ENCODE measurements at regions not wholly inside any gene's neighbourhood (a gene's known extent, or its start where the extent isn't known, plus 50 kb on each side); places are given as distances from the start of the nearest gene placed in this dataset.
A peak's percentile ranks its signal among the peaks of the same experiment; 100 is the strongest.

DNA sequence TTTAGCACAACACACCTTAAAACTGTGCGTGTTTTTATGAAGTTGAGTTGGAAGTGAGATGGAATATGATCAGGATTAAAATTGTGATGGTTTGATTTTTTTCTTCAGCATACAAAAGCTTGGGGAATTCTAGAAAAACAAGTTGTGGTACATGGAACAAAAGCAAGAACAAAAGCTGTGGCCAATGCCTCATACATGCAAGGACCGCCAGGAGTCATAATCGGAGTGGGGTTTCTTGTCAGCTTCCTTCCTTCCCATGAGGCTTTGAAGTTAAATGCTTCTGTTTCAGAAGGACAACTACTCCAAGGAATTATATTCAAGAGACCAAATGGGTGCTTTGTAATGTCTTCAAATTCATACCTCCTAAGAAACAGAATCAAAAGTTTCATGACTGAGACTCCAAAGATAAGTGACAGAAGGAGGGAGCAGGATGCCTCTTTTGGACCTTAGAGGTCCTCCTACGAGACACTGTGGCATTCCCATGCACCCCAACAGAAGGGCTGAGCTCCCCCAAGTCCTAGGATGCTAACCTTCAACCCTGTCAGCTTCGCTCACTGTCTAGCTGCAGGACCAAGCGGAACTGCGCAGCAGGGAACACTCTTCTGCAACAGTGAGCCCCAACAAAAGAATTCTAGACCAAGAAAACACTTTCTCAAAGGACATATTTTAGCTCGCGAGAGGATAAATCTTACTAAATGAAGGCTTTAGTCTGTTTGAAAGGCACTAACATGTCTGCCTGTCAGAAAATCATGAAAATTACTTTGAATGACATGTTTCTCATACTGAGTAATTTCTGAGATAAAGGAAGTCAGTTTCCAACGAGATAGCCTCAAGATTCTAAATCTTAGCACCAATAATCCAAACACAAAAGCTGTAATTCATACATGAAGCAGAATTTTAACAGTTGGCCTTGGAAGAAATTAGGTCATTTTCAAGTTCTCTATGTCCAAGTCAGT is 108.5 kb upstream of the NHSL1 start:
- DNase-seq (ENCODE audit: low spot score): no peak
- TF ChIP-seq, protein P1, sequence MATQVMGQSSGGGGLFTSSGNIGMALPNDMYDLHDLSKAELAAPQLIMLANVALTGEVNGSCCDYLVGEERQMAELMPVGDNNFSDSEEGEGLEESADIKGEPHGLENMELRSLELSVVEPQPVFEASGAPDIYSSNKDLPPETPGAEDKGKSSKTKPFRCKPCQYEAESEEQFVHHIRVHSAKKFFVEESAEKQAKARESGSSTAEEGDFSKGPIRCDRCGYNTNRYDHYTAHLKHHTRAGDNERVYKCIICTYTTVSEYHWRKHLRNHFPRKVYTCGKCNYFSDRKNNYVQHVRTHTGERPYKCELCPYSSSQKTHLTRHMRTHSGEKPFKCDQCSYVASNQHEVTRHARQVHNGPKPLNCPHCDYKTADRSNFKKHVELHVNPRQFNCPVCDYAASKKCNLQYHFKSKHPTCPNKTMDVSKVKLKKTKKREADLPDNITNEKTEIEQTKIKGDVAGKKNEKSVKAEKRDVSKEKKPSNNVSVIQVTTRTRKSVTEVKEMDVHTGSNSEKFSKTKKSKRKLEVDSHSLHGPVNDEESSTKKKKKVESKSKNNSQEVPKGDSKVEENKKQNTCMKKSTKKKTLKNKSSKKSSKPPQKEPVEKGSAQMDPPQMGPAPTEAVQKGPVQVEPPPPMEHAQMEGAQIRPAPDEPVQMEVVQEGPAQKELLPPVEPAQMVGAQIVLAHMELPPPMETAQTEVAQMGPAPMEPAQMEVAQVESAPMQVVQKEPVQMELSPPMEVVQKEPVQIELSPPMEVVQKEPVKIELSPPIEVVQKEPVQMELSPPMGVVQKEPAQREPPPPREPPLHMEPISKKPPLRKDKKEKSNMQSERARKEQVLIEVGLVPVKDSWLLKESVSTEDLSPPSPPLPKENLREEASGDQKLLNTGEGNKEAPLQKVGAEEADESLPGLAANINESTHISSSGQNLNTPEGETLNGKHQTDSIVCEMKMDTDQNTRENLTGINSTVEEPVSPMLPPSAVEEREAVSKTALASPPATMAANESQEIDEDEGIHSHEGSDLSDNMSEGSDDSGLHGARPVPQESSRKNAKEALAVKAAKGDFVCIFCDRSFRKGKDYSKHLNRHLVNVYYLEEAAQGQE (IDR thresholded peaks at IDR 0.05; ENCODE audit: unreplicated experiment): no peak
- TF ChIP-seq STAT1 (IDR thresholded peaks at IDR 0.05; ENCODE audit: unreplicated experiment): no peak
- TF ChIP-seq, protein P2, sequence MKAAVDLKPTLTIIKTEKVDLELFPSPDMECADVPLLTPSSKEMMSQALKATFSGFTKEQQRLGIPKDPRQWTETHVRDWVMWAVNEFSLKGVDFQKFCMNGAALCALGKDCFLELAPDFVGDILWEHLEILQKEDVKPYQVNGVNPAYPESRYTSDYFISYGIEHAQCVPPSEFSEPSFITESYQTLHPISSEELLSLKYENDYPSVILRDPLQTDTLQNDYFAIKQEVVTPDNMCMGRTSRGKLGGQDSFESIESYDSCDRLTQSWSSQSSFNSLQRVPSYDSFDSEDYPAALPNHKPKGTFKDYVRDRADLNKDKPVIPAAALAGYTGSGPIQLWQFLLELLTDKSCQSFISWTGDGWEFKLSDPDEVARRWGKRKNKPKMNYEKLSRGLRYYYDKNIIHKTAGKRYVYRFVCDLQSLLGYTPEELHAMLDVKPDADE (IDR thresholded peaks at IDR 0.05): no peak
- Mint-ChIP-seq H3K27ac (peak overlapping the region; percentile 38; the same call in 1 of the 2 replicates), H3K36me3 (ENCODE audit: low read depth) (no peaks in the 10 kb centered on the region), H3K4me3 (no peak overlapping the region), H3K4me1 (peaks cover 17% of the 10 kb centered on the region), H3K27me3 (ENCODE audit: insufficient read depth, low read depth, poor library complexity) (peaks cover 10% of the 10 kb centered on the region), H3K9me3 (no peaks in the 10 kb centered on the region)
- Histone ChIP-seq H3K79me2 (replicated peaks; ENCODE audit: insufficient read depth) (peaks cover 43% of the 10 kb centered on the region), H3K4me2 (no peak overlapping the region), H3K9me2 (ENCODE audit: insufficient read depth) (no peaks in the 10 kb centered on the region), H3K4me1 (ENCODE audit: insufficient read depth) (peaks cover 5% of the 10 kb centered on the region; the same call in 1 of the 2 replicates), H4K20me1 (replicated peaks; ENCODE audit: insufficient read depth) (no peaks in the 10 kb centered on the region), H3K27me3 (ENCODE audit: insufficient read depth) (no peaks in the 10 kb centered on the region), H3K36me3 (ENCODE audit: insufficient read depth) (no peaks in the 10 kb centered on the region), H3K4me3 (no peak overlapping the region), H3F3A (replicated peaks; ENCODE audit: low read depth) (no peaks in the 10 kb centered on the region), H3K27ac (ENCODE audit: low read depth) (no peak overlapping the region), H2AFZ (no peak overlapping the region)
- no peak for ATAC-seq

DNA sequence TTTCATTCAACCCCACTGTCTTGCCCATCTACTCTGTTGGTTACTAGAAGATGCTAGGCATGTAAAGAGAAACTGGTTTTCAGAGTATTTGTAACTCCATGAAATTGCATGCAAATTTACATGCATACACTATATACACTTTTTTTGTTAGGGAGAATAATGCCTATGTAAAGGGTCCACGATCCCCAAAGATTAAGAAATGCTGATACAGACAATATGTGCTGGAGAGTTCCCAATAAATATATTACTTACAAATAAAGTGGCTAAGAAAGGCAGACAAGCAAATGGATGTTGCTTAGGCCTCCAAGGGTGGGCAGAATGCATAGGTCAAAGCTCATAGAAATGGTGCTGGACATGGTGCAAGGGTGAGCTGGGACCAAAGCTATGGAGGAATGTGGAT is 109.6 kb upstream of the NHSL1 start:
- H2AFZ ChIP-seq: no peak overlapping the region
- H3K4me1 ChIP-seq (ENCODE audit: insufficient read depth): peaks cover 2% of the 10 kb centered on the region; the same call in 1 of the 2 replicates
- no peaks in the 10 kb centered on the region for H3K36me3 ChIP-seq (ENCODE audit: insufficient read depth)
- no peaks in the 10 kb centered on the region for H3K27me3 ChIP-seq (ENCODE audit: insufficient read depth)
- ATAC-seq (no peak), DNase-seq (ENCODE audit: low spot score) (no peak)
- no peak overlapping the region for H3K4me2 ChIP-seq
- H3F3A ChIP-seq (replicated peaks; ENCODE audit: low read depth): no peaks in the 10 kb centered on the region
- H3K4me3 ChIP-seq: no peak overlapping the region
- no peaks in the 10 kb centered on the region for H4K20me1 ChIP-seq (replicated peaks; ENCODE audit: insufficient read depth)
- H3K4me1 Mint-ChIP-seq: peaks cover 16% of the 10 kb centered on the region
- H3K27ac Mint-ChIP-seq: no peak overlapping the region
- H3K36me3 Mint-ChIP-seq (ENCODE audit: low read depth): no peaks in the 10 kb centered on the region
- H3K79me2 ChIP-seq (replicated peaks; ENCODE audit: insufficient read depth): peaks cover 37% of the 10 kb centered on the region
- peak overlapping the region; percentile 20; the same call in 1 of the 2 replicates for H3K27ac ChIP-seq (ENCODE audit: low read depth)
- H3K4me3 Mint-ChIP-seq: no peak overlapping the region
- peaks cover 15% of the 10 kb centered on the region for H3K27me3 Mint-ChIP-seq (ENCODE audit: insufficient read depth, low read depth, poor library complexity)
- H3K9me3 Mint-ChIP-seq: no peaks in the 10 kb centered on the region
- no peaks in the 10 kb centered on the region for H3K9me2 ChIP-seq (ENCODE audit: insufficient read depth)
- TF ChIP-seq ZNF331 (CRISPR knock-in tag; IDR thresholded peaks at IDR 0.05; ENCODE audit: low read depth): no peak
- TF ChIP-seq, protein P1 (IDR thresholded peaks at IDR 0.05; ENCODE audit: unreplicated experiment): no peak
- no peak for TF ChIP-seq POLR2AphosphoS5 (IDR thresholded peaks at IDR 0.05; ENCODE audit: low read depth)
- no peak for TF ChIP-seq EZH2phosphoT487 (IDR thresholded peaks at IDR 0.05; ENCODE audit: unreplicated experiment)
- no peak for TF ChIP-seq NANOG (IDR thresholded peaks at IDR 0.05; ENCODE audit: borderline replicate concordance)
- no peak for TF ChIP-seq CREB1 (CRISPR knock-in tag; IDR thresholded peaks at IDR 0.05; ENCODE audit: low read depth)
- TF ChIP-seq, protein P2 (IDR thresholded peaks at IDR 0.05): no peak

Data from GM23338 (cell line).